ENCODE measurements at regions not wholly inside any gene's neighbourhood (a gene's known extent, or its start where the extent isn't known, plus 50 kb on each side); places are given as distances from the start of the nearest gene placed in this dataset.

DNA sequence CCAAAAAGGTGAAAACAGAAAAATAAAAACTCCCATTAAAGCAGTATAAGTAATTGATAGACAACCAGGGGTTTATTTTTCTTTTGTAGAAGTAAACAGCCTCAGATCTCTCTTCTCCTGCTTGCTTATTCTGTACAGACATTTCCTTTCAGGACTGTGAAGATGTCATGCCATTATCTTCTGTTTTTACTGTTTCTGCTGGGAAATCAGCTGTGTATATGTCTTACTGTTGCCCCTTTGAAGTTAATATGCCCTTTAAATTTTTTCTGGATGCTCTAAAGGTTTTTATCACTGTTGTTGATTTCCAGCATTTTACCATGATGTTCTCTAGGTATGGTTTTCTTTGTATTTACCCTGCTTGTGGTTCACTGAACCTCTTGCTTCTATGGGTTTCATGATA is 199.5 kb downstream of the NXNL2 start:
- no peak overlapping the region for H2BK120ac ChIP-seq (ENCODE audit: low read depth, low read length, poor library complexity, severe bottlenecking)
- H4K8ac ChIP-seq (replicated peaks; ENCODE audit: insufficient read length, low read depth, low read length) = no peak overlapping the region
- H3K79me2 ChIP-seq (ENCODE audit: insufficient read depth, low read length) = no peaks in the 10 kb centered on the region
- no peak overlapping the region for H3K4me2 ChIP-seq (ENCODE audit: insufficient read depth, insufficient read length, low read length)
- no peak overlapping the region for H3K27ac Mint-ChIP-seq
- H3K4me1 Mint-ChIP-seq = peaks cover 5 to 7% of the 10 kb centered on the region in 2 experiments; a peak in 2 of 4 replicates
- H2BK20ac ChIP-seq (ENCODE audit: low read depth, low read length, poor library complexity, severe bottlenecking) = no peak overlapping the region
- H2AFZ ChIP-seq (ENCODE audit: low read length) = no peak overlapping the region
- H4K20me1 ChIP-seq (ENCODE audit: control insufficient read depth, insufficient read depth, insufficient read length) = no peaks in the 10 kb centered on the region
- no peak overlapping the region for H3K9ac ChIP-seq (ENCODE audit: extremely low read depth, insufficient read length, low read length)
- no peaks in the 10 kb centered on the region for H3K27me3 ChIP-seq (ENCODE audit: insufficient read depth, low read length)
- no peaks in the 10 kb centered on the region for H3K79me1 ChIP-seq (ENCODE audit: insufficient read depth, low read depth, low read length, poor library complexity, severe bottlenecking)
- H3K4ac ChIP-seq (ENCODE audit: low read depth, low read length) = no peak overlapping the region
- DNase-seq = no peak
- no peak overlapping the region for H3K56ac ChIP-seq (ENCODE audit: insufficient read length, low read depth, low read length)
- no peaks in the 10 kb centered on the region; a peak in 1 of 7 replicates for H3K36me3 Mint-ChIP-seq (ENCODE audit: insufficient read depth in 1 of 3, low read depth in 3 of 3)
- H3K4me1 ChIP-seq (ENCODE audit: insufficient read depth, low read length) = peaks cover 2% of the 10 kb centered on the region; the same call in 1 of the 2 replicates
- no peak overlapping the region for H3K14ac ChIP-seq (ENCODE audit: insufficient read depth, low read length)
- no peak overlapping the region for H3K27ac ChIP-seq (ENCODE audit: insufficient read length, low read depth, low read length)
- H3K27me3 Mint-ChIP-seq (ENCODE audit: low read depth) = peaks cover 5% of the 10 kb centered on the region; the same call in 1 of the 2 replicates
- H3K9me3 Mint-ChIP-seq = peaks cover 2 to 9% of the 10 kb centered on the region in 2 experiments; a peak in 2 of 5 replicates
- no peak overlapping the region for H2BK5ac ChIP-seq (ENCODE audit: insufficient read length, low read length)
- no peak overlapping the region for H2BK15ac ChIP-seq (ENCODE audit: low read depth, low read length)
- H3K23ac ChIP-seq (ENCODE audit: insufficient read length, low read depth, low read length) = no peak overlapping the region
- H2AK5ac ChIP-seq (ENCODE audit: insufficient read length, low read length) = no peak overlapping the region
- no peak overlapping the region for H3K4me3 Mint-ChIP-seq
- H3K9me3 ChIP-seq (ENCODE audit: control insufficient read depth, low read depth, low read length) = no peaks in the 10 kb centered on the region
- no peak overlapping the region for H3K18ac ChIP-seq (ENCODE audit: insufficient read length, low read depth, low read length)
- TF ChIP-seq, protein P1, sequence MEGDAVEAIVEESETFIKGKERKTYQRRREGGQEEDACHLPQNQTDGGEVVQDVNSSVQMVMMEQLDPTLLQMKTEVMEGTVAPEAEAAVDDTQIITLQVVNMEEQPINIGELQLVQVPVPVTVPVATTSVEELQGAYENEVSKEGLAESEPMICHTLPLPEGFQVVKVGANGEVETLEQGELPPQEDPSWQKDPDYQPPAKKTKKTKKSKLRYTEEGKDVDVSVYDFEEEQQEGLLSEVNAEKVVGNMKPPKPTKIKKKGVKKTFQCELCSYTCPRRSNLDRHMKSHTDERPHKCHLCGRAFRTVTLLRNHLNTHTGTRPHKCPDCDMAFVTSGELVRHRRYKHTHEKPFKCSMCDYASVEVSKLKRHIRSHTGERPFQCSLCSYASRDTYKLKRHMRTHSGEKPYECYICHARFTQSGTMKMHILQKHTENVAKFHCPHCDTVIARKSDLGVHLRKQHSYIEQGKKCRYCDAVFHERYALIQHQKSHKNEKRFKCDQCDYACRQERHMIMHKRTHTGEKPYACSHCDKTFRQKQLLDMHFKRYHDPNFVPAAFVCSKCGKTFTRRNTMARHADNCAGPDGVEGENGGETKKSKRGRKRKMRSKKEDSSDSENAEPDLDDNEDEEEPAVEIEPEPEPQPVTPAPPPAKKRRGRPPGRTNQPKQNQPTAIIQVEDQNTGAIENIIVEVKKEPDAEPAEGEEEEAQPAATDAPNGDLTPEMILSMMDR (conservative IDR thresholded peaks at IDR 0.05) = no peak
- H4K91ac ChIP-seq (ENCODE audit: insufficient read length, low read depth, low read length) = no peak overlapping the region
- no peak overlapping the region for H3T11ph ChIP-seq (ENCODE audit: low read length)
- H4K5ac ChIP-seq (ENCODE audit: insufficient read length, low read depth, low read length) = no peak overlapping the region
- no peaks in the 10 kb centered on the region for H3K23me2 ChIP-seq (ENCODE audit: insufficient read length, low read depth, low read length, poor library complexity, severe bottlenecking)
- no peak overlapping the region for H2BK12ac ChIP-seq (ENCODE audit: insufficient read length, low read depth, low read length)

All from H9 (cell line).